K562 (cell line): ENCODE measurements at regions not wholly inside any gene's neighbourhood (a gene's known extent, or its start where the extent isn't known, plus 50 kb on each side); places are given as distances from the start of the nearest gene placed in this dataset.

Experiments used
- ATAC-seq: fragments of 200-7000 bp; cut with Tn5 transposase; 3 replicates; pipeline ENCODE4 v1.9.1; 2020; ENCODE audit warnings: moderate library complexity
- BruUV-seq: library from RNA; stranded (reverse); fragments of 400-500 nt; replicated peaks from 2 replicates; lab custom pipeline; 2021; lab: Mats Ljungman, UMichigan
- CTCF ChIA-PET: fragments of 300-600 bp; formaldehyde crosslinking; extraction: SDS; loops from one replicate; lab custom pipeline; 2021; ENCODE audit warnings: low intra/inter-chr PET ratio; lab: Yijun Ruan, JAX
- POLR2A ChIA-PET: fragments of 300-600, 350-650 bp; sonication (Branson Sonifier 250); formaldehyde crosslinking; extraction: SDS; loops from one replicate; lab custom pipeline; 2021; ENCODE audit warnings: antibody characterized with exemption, inconsistent platforms; lab: Yijun Ruan, JAX
- DNase-seq, 4 experiments: peaks; one replicate each; pipeline versions ENCODE4 v3.0.0 to v3.0.0-alpha.2; 2011 to 2018; ENCODE audit warnings: low spot score in 3 of 4, mixed read lengths in 3 of 4; ENCODE audit errors: extremely low read depth in 1 of 4
- FAIRE-seq: peaks from 2 replicates; lab custom pipeline; 2011; peaks lifted over from hg19 to GRCh38; lab: Jason Lieb, UNC
- H2AFZ ChIP-seq: 2 replicates; pipeline ENCODE4 v1.6.0; 2011; ENCODE audit warnings: low read depth, low read length, control low read depth, inconsistent platforms
- H3K27ac ChIP-seq: fragments of 200-600 bp; 3 replicates; pipeline ENCODE4 v1.8.0; 2011; ENCODE audit warnings: low read depth, mild to moderate bottlenecking, control low read depth, inconsistent platforms, low read length, moderate library complexity, mixed read lengths; ENCODE audit errors: extremely low read depth
- H3K27me3 ChIP-seq, 2 experiments: fragments of 300-600 bp in 1 of 2; 2 replicates in 1 of 2; 3 replicates in 1 of 2; pipeline versions ENCODE4 v1.6.0 to v1.8.0; 2011; ENCODE audit warnings: inconsistent platforms in 2 of 2, low read length in 2 of 2, mild to moderate bottlenecking in 1 of 2, mixed read lengths in 1 of 2, moderate library complexity in 1 of 2; ENCODE audit not compliant: control insufficient read depth in 2 of 2, insufficient read depth in 2 of 2
- H3K36me3 ChIP-seq: fragments of 300-600 bp; 3 replicates; pipeline ENCODE4 v1.8.0; 2011; ENCODE audit warnings: mild to moderate bottlenecking, low read length, inconsistent platforms; ENCODE audit not compliant: control insufficient read depth, insufficient read depth
- H3K4me1 ChIP-seq, 2 experiments: fragments of 200-600 bp in 1 of 2; replicated peaks in 1 of 2; 2 replicates in 1 of 2; 3 replicates in 1 of 2; pipeline versions ENCODE4 v1.5.1 to v1.8.0; 2011; ENCODE audit warnings: inconsistent platforms in 2 of 2, low read length in 2 of 2, mild to moderate bottlenecking in 1 of 2, mixed read lengths in 1 of 2, moderate library complexity in 1 of 2; ENCODE audit not compliant: control insufficient read depth in 2 of 2, insufficient read depth in 2 of 2
- H3K4me2 ChIP-seq: 2 replicates; pipeline ENCODE4 v1.6.1; 2011; ENCODE audit warnings: low read length, control low read depth, inconsistent platforms, mixed read lengths; ENCODE audit not compliant: insufficient read depth
- H3K4me3 ChIP-seq: fragments of 200-600 bp; sonication (generic), shearing (Covaris generic); 2 replicates; pipeline ENCODE4 v1.5.1; 2016; ENCODE audit warnings: control low read depth, inconsistent platforms
- H3K79me2 ChIP-seq: fragments of 200-600 bp; 3 replicates; pipeline ENCODE4 v1.8.0; 2011; ENCODE audit warnings: low read length, inconsistent platforms; ENCODE audit not compliant: control insufficient read depth, insufficient read depth
- H3K9ac ChIP-seq, 2 experiments: 2 replicates each; pipeline versions ENCODE4 v1.6.0 to v1.6.1; 2011; ENCODE audit warnings: low read depth in 2 of 2, low read length in 2 of 2, control low read depth in 1 of 2, inconsistent platforms in 1 of 2, mild to moderate bottlenecking in 1 of 2, mixed read lengths in 1 of 2; ENCODE audit not compliant: insufficient read depth in 1 of 2
- H3K9me1 ChIP-seq: one replicate; pipeline ENCODE4 v1.6.0; 2011; ENCODE audit warnings: inconsistent platforms, mild to moderate bottlenecking, low read length, moderate library complexity; ENCODE audit not compliant: control insufficient read depth, insufficient read depth
- H3K9me3 ChIP-seq: replicated peaks from 2 replicates; pipeline ENCODE4 v1.5.1; 2011; ENCODE audit warnings: low read depth, low read length, inconsistent platforms; ENCODE audit not compliant: control insufficient read depth, insufficient read depth
- H4K20me1 ChIP-seq: replicated peaks from 2 replicates; pipeline ENCODE4 v1.6.1; 2011; ENCODE audit warnings: low read length, inconsistent platforms, mixed read lengths; ENCODE audit not compliant: control insufficient read depth, insufficient read depth
- DDX20 ChIP-seq: fragments of 450-650 bp; IDR thresholded peaks from 2 replicates; pipeline ENCODE4 v1.6.1; 2016; ENCODE audit warnings: missing genetic modification characterization, low read depth, mild to moderate bottlenecking, missing compliant biosample characterization, moderate library complexity
- EWSR1 ChIP-seq: fragments of 450-650 bp; IDR thresholded peaks from 2 replicates; pipeline ENCODE4 v1.6.1; 2018; ENCODE audit warnings: borderline replicate concordance, mild to moderate bottlenecking, low read depth, moderate library complexity; ENCODE audit not compliant: partially characterized antibody
- GTF2E2 ChIP-seq: fragments of 200-800 bp; sonication (Bioruptor generic); IDR thresholded peaks from 2 replicates; pipeline ENCODE4 v1.6.1; 2016; ENCODE audit warnings: missing genetic modification characterization, missing compliant biosample characterization
- HDAC1 ChIP-seq, 2 experiments: fragments of 450-650 bp; IDR thresholded peaks; 2 replicates each; pipeline ENCODE4 v1.6.1; 2016 to 2017; ENCODE audit warnings: inconsistent platforms in 1 of 2, mild to moderate bottlenecking in 1 of 2, moderate library complexity in 1 of 2
- HMG20B ChIP-seq: fragments of 250-450 bp; sonication (Bioruptor Pico); IDR thresholded peaks from 2 replicates; pipeline ENCODE4 v1.5.0; 2021; ENCODE audit warnings: mild to moderate bottlenecking
- RBM17 ChIP-seq: fragments of 200-400 bp; formaldehyde crosslinking; IDR thresholded peaks from 2 replicates; pipeline ENCODE4 v1.6.1; 2017; ENCODE audit warnings: low read depth, mild to moderate bottlenecking, low read length, borderline replicate concordance
- SRSF3 ChIP-seq: fragments of 200-400 bp; formaldehyde crosslinking; IDR thresholded peaks from 2 replicates; pipeline ENCODE4 v1.6.1; 2016; ENCODE audit warnings: mild to moderate bottlenecking, low read length, moderate library complexity; ENCODE audit not compliant: insufficient read depth
- XRCC5 ChIP-seq: fragments of 200-400 bp; formaldehyde crosslinking; IDR thresholded peaks from 2 replicates; pipeline ENCODE4 v1.6.1; 2017; ENCODE audit warnings: low read depth, mild to moderate bottlenecking, low read length
- ZSCAN32 ChIP-seq: fragments of 450-650 bp; formaldehyde crosslinking; IDR thresholded peaks from 2 replicates; pipeline ENCODE4 v1.4.0; 2020; ENCODE audit warnings: mild to moderate bottlenecking, moderate library complexity
- WGBS: fragments of 100-300 bp; shearing (Covaris generic); methylation state at CpG from one replicate; pipeline ENCODE4 v1.1.6; 2016; ENCODE audit warnings: low coverage, mixed read lengths; ENCODE audit not compliant: insufficient coverage; ENCODE audit errors: missing lambda C conversion rate; 5-methylcytosine and 5-hydroxymethylcytosine counted together
- in situ Hi-C: fragments of 300-500 bp; cut with MboI; formaldehyde crosslinking; loops from 4 replicates; pipeline ENCODE4 v1.15.0; 2018; ENCODE audit warnings: inconsistent platforms, mixed read lengths
- intact Hi-C: fragments of 100-400 bp; cut with micrococcal nuclease; formaldehyde crosslinking; loops from 2 replicates; pipeline ENCODE4 v1.14.2; 2022

- Histone ChIP-seq H3K9ac (no peak overlapping the region), H3K27me3 (peaks cover 6 to 55% of the 10 kb centered on the region in 2 experiments; a peak in 4 of 5 replicates), H3K36me3 (no peaks in the 10 kb centered on the region), H3K9me3 (no peaks in the 10 kb centered on the region), H3K79me2 (no peaks in the 10 kb centered on the region), H3K4me3 (no peak overlapping the region), H3K27ac (no peak overlapping the region), H3K4me2 (no peak overlapping the region), H3K4me1 (no peaks in the 10 kb centered on the region), H3K9me1 (no peaks in the 10 kb centered on the region), H4K20me1 (no peaks in the 10 kb centered on the region), H2AFZ (no peak overlapping the region)
- DNase-seq = no peak
- in situ Hi-C loops = no loop called here
- no peak for ATAC-seq
- intact Hi-C loops = no loop called here
- BruUV-seq = no TSS peak
- ChIA-PET CTCF (no interaction called here), POLR2A (no interaction called here)
- WGBS = 2% methylated on average over 7 of the region's 7 CpGs
- no peak for TF ChIP-seq HMG20B (CRISPR knock-in tag)
- TF ChIP-seq XRCC5 = no peak
- no peak for TF ChIP-seq HDAC1 (IDR thresholded peaks at IDR 0.05)
- TF ChIP-seq RBM17 = no peak
- no peak for TF ChIP-seq ZSCAN32 (CRISPR knock-in tag)
- TF ChIP-seq SRSF3 = no peak
- no peak for TF ChIP-seq GTF2E2 (tag)
- TF ChIP-seq DDX20 (tag) = no peak
- no peak for TF ChIP-seq EWSR1
- no peak for FAIRE-seq
These were observed 494.2 kb upstream of the ZMIZ1 start for GRCh38 chr10:78574547-78574946.
